NCI-H2196 (cell line): ENCODE measurements at regions not wholly inside any gene's neighbourhood (a gene's known extent, or its start where the extent isn't known, plus 50 kb on each side); places are given as distances from the start of the nearest gene placed in this dataset.
A peak's percentile ranks its signal among the peaks of the same experiment; 100 is the strongest.
"Not testable (repeated sequence)": the region's sequence is repeated elsewhere in the genome, so short reads cannot be mapped to it uniquely, and the experiment has no call there.

Experiments
- DNase-seq: peaks from one replicate; lab custom pipeline; 2025; ENCODE audit not compliant: unreplicated experiment; lab: John Stamatoyannopoulos, UW

DNA sequence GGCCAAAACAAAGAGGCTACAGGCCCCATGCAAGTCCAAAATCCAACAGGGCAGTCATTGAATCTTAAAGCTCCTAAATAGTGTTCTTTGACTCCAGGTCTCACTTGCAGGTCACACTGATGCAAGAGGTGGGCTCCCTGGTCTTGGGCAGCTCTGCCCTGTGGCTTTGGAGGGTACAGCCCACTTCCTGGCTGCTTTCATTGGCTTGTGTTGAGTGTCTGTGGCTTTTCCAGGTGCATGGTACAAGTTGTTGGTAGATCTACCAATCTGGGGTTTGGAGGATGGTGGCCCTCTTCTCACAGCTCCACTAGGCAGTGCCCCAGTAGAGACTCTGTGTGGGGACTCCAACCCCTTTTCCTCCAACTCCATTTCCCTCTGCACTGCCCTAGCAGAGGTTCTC, 115.8 kb upstream of the ALKAL2 start:
- no peak for DNase-seq

DNA sequence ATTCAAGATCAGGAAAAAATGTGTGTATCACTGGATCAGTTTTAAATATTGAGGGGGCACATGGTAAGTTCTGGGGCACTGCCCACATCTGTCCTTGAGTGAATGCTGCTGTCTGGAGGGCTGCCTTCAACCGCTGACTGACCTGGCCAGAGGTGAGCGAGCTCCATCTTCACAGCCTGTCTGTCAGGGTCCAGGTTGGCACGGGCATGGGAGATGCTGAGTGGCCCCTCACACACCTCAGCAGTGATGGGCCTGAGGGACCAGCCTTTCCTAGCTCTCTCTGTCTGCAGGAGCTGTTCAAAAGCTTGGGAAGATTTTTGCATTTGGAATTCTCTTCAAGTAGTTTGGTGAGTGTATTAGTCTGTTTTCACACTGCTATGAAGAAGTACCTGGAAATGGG, 114.8 kb upstream of the ALKAL2 start:
- DNase-seq: no peak

DNA sequence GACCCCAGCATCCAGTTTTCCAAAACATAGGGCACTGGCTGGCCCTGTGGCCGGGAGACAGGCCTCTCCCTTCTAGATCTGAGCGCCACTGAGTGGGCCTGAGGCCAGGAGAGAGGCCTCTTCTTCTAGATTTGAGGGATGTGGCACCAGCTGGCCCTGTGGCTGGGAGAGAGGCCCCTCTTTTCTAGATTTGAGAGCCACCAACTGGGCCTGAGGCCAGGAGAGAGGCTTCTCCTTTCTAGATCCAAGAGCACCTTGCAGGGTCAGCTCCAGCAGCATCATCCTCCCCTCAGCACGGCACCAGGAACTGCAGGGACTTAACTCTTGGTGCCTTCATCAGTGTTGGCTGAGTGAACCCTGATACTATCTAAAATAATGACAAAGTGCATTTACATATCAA, 114.3 kb upstream of the ALKAL2 start:
- DNase-seq: no peak

DNA sequence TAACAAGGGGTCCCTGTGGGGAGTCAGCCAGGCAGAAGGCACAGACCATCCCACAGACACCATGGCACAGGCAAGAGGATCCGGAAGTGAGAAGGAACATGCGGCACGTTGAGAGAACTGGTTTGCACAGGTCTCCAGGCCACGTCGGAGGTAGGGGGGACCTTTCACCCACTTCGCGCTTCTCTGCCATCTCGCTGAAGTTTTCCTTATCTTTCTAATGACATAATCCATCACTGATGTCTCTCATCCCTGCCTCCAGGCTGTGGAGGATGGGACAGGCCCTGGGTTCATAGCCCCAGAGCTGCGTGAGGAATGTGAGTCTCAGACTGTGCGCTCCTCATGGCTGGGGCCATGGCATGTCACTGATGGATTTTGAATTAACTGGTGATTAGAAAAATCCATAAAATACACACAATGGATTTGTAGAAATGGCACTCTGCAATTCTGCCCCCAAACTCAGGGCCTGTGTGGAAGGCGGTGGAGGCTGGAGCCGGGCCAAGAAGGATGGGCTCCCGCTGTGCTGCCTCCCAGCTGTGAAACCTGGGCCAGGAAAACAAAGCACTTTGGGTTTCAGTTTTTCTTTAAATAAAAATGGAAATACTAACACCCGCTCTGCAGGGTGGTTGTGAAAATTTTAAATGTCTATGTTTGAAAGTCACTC, 113.3 kb upstream of the ALKAL2 start:
- no peak for DNase-seq

DNA sequence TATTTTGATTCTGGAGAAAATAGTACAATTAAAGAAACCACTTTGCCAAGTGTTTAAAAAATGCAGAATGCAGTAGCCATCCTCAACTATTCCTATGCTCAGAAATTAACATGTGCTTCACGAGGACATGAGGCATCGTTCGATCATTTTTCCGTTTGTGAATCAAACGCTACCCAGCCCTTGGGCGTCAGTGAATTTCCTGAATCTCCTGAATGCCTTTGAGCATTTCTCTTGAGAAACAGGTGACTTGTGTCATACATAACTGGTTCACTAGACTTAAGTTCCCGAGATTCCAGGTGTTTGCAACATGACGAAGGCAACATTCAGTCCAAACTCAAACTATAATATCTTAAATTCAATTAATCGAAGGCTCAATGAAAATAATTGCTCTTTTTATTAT, 110.0 kb upstream of the ALKAL2 start:
- no peak for DNase-seq

DNA sequence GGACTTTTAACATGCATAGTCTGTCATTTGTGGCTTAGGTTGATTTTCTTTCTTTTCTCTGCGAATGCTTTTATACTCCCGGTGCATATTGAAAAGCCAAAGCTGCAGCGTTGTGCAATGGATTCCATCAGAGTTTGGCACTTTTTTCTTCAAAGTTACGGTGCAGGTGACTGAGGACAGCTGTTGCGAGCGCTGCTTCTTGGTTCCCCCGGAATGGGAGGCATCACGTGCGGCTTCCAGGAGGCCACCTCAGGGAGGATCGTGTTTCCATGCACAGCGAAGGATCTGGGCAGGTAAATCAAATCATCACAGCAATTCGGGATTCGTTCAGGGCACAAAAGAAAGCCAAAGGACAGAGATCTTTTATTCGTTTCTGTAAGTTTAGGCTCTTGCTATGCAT, 109.6 kb upstream of the ALKAL2 start:
- DNase-seq: no peak

DNA sequence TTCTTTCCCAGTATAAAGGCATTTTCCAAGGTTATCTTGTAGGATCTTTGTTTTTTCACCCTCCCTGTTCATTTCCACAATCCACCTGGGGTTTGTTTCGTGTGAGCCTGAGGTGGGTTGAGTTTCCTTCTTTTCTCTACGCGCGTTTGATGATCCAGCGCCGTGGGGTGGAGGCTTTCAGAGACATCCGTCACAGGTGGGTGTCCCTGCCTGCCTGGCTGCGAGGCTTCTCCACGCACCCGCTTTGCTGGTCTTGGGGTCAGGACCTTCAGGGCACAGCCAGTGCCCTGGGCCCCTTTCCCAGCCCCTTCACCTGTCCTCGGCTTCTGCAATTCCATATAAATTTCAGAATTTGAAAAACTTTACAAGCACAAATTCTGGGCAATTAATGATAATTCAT, 109.0 kb upstream of the ALKAL2 start:
- DNase-seq: no peak

DNA sequence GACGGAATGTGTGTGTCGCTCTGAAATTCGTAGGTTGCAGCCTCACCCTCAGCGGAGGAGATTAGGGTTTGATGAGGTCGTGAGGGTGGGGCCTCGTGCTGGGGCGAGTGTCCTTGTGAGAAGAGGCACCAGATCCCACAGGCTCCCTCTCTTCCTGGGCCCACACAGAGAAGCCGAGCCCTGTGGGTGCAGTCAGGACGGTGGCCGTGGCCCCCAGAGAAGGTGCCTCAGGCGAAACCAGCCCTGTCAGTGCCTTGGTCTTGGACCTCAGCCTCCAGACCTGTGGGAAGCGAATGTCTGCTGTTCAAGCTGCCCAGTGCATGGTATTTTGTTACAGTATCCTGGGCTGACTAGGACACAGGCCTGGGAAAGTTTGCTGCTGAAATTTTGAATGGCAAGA, 108.0 kb upstream of the ALKAL2 start:
- no peak for DNase-seq

DNA sequence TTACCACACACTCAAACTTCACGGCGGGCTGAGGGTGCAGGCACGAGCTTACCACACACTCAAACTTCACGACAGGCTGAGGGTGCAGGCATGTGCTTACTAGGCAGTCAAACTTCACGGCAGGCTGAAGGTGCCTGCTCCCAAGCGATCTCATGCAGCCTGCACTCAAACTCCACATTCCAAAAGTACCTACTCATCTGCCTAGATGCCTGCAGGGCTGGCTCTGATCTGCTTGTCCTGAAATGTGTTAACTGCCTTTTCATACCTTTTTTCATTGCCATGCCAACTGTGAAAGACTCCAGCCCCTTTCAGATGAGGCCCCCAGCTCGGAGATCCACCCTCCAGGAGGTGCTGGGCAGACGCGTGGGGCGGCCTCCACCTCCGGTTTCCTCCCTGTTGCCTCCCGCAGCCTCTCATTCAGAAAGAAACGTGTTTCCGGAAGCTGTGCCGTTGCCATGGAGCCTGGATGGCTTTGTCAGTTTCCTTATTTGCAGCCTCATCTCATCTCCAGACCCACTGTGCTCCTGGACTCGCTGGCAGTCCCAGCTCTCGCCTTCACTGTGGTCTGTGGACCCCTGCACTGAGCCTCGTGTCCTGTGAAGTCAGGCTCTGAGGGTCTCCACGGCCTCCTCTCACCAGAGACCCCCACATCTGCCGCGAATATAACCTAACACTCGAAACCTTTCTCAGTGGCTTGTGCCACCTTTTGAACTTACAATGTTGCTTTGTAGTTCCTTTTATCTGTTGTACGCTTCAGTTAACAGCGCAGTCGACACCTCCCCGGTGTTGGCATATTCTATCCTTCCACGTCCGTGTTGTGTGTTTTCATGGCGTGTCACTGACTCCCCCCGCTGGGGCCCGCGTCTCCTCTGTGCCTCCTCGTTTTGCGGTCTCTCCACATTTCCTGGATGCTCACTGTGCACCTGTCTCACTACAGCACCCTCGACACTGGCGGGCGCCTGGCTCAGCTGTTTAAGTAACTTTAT, 106.1 kb upstream of the ALKAL2 start:
- DNase-seq: peak; percentile 42

DNA sequence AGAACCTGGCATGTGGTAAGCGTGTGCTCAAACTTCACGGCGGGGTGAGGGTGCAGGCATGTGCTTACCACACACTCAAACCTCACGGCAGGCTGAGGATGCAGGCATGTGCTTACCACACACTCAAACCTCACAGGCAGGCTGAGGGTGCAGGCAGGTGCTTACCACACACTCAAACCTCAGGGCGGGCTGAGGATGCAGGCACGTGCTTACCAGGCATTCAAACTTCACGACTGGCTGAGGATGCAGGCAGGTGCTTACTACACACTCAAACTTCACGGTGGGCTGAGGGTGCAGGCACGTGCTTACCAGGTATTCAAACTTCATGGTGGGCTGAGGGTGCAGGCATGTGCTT, 105.0 kb upstream of the ALKAL2 start:
- DNase-seq: no peak

DNA sequence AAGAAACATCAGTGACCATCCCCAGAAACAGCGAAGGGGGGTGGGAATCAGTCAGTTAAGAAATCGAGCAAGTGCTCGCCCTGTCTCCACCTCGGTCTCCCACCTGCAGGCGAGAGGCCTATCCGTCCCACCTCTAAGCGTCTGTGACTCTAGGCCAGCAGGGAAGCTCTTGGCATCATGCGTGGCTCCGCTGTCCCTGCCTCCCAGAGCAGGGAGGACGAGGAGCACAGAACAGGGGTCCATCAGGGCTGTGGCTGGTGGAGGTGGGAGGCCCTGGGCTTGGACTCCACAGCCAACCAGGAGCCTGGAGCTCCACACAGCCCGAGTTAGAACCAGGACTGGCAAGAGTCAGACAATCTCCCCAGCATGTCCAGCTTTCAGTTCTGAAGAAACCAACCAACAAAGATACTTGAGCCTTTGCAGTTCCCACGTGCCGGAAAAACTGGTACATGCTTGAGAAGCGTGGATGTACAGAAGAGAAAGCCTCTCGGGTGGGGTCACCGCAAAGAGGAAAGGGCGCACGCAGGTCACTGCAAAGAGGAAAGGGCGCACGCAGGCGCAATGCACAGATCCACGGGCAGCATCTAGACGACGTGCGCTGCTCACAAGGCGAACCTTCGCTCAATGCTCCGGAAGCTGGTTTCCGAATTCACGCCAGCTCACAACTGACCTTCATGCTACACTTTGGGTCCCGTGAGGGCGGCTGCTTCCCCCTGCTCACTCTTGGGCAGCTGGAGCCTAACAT, 104.5 kb upstream of the ALKAL2 start:
- DNase-seq: no peak

DNA sequence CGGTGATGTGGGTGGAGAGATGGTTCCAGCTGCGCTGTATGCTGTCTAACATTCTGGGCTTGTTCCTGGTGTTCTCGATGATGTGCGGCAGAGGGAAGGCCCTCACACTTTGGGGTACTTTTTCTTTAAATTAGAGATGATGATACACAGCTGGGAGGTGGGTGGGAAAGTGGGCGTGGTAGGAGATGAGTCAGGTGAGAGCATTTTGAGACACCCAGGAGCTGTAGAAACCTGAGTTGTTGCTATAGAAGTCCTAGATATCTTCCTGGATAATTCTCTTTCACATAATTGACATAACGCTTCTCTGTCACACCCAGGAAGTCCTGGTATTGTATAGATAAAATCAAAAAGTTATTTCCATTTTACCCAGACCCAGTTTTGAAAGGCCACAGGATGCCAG, 103.8 kb upstream of the ALKAL2 start:
- DNase-seq: no peak

DNA sequence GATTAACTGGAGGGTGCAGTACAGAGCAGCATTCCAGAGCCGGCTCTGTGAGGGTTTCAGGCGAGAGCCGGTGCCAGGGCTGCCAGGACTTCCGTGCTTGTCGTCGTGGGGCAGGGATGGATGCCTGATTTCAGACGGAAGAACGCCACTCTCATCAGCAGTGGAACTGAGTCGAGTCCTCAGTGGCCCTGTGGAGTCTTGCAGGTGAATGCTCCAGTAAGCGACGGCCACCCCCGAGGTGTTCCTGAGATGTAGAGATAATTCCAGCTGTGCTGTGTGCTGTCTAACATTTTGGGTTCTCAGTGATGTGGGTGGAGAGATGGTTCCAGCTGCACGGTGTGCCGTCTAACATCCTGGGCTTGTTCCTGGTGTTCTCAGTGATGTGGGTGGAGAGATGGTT, 103.1 kb upstream of the ALKAL2 start:
- DNase-seq: no peak

DNA sequence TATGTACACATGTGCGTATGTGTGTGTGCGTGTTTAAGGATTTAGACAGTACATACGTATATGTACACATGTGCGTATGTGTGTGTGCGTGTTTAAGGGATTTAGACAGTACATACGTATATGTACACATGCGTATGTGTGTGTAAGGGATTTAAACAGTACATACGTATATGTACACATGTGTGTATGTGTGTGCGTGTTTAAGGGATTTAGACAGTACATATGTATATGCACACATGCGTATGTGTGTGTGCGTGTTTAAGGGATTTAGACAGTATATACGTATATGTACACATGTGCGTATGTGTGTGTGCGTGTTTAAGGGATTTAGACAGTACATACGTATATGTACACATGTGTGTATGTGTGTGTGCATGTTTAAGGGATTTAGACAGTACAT, 102.1 kb upstream of the ALKAL2 start:
- not testable (repeated sequence) for DNase-seq

DNA sequence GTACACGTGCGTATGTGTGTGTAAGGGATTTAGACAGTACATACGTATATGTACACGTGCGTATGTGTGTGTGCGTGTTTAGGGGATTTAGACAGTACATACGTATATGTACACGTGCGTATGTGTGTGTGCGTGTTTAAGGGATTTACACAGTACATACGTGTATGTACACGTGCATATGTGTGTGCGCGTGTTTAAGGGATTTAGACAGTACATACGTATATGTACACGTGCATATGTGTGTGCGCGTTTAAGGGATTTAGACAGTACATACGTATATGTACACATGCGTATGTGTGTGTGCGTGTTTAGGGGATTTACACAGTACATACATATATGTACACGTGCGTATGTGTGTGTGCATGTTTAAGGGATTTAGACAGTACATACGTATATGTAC, 100.9 kb upstream of the ALKAL2 start:
- not testable (repeated sequence) for DNase-seq

DNA sequence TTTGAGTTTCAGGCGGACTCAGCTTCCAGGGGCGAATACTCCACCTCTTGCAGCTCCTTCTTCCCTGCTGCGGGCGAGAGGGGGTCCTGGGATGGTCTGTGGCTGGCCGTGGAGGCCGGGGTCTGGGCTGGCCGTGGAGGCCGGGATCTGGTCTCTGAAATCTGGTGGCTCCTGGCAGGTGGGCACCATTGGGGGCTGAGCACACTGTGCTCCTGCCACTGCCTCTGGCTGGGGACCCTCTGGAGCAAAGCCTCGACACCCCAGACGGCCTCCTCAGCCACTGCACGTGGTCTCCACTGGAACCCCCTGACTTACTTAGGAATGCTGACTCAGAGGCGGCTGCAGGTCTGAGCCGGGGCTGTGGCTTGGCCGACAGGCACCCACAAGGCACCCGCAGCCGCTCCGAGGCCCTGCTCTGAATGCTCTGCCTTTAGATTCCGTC, 100.1 kb upstream of the ALKAL2 start:
- no peak for DNase-seq

DNA sequence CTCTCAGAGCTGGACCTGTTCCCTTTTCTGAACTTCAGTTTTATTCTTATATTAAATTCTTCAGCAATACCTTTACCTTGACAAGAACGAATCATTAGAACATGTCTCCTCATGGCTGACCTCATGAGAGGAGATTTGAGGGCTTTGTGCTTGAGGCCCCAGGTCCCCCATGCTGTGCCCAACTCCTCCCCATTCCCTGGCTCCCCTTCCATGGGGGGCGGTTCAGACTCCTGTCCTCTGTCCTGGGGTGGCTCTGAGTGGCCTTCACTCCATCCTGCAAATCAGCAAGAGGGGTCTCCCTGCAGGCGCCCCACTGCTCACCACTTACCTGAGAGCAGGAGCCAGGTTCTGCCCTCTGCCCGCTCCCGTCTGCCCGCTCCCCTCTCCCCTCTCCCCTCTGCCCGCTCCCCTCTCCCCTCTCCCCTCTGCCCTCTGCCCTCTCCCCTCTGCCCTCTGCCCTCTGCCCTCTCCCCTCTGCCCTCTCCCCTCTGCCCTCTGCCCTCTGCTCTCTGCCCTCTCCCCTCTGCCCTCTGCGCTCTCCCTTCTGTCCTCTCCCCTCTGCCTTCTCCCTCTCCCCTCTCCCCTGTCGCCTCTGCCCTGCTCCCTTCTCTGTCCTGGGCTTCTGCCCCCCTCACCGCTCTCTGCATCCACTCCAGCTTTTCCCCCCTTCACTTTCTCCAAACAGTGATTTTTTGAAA, 98.7 kb upstream of the ALKAL2 start:
- DNase-seq: no peak

DNA sequence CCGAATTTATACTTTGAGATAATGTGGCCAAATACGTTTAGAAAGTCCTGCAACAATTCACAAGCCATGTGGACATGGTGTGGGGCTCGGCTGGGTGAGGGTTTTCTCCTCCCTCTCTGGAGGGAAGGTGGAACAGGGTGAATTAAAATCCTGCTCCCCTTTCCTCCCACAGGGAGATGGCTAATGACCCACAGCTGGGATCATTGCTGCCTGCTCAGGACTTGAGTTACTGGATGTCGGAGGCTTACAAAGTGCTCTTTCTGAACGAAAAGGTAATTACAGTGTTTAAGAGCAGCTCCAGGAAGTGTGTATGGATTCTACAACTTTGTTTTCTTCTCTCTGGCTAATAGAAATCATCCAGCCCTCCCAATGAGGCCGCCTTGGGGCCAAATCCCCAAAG, 97.9 kb upstream of the ALKAL2 start:
- DNase-seq: no peak

DNA sequence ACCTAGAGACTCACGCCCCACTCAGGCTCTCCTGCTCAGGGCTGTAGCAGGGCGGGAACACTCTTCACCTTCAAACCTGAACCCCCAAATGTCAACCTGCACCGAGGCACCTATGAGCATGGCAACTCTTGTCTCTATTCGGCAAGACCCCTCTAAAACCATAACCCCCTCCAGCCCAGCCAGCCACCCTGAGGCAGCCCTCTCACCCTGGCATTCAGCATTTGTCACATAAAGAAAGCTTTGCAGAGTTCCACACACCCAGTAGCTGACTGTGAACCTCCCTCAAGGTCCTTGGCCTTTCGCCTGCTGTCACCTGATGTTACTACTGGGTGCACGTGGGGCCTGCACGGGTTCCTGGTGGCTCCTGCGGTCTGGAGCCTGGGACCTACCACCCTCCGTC, 97.2 kb upstream of the ALKAL2 start:
- no peak for DNase-seq

DNA sequence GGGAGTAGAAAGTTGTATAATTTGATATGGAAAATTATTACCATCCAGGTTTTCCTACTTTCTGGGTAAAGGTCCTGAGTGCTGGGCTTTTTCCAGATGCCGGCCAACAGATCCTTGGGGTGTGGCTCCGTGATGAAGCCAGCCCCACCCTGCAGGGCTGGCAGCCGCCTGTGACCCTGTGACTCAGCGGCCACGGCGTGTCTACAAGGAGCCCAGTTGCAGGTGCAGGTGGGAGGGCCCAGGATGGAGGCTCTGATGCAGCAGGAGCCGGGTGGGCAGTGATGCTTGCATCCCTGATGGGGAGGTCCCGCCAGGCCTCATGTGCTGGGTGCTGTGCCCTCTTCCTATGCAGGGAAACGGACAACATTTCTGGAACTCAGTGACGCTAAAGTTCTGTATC, 96.0 kb upstream of the ALKAL2 start:
- DNase-seq: no peak

DNA sequence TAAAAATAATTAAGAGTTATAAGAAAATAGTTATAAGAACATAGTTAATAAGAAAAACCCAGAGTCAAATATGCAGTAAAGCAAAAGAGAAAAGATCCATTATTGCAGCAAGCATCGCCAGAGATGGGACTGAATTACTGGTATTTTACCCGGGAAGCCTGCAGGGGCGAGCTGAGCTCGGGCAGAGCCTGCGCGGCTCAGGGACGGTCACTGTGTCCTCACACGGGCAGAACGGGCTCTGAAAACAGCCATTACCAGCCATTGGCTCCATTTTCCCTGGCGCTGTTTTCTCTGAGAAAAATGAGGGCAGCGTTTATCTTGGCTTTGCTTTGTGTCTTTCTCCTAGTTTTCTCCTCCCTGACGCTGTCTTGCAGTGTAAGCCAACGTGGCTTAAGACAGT, 95.3 kb upstream of the ALKAL2 start:
- no peak for DNase-seq
